ENCODE measurements at regions not wholly inside any gene's neighbourhood (a gene's known extent, or its start where the extent isn't known, plus 50 kb on each side); places are given as distances from the start of the nearest gene placed in this dataset.

DNA sequence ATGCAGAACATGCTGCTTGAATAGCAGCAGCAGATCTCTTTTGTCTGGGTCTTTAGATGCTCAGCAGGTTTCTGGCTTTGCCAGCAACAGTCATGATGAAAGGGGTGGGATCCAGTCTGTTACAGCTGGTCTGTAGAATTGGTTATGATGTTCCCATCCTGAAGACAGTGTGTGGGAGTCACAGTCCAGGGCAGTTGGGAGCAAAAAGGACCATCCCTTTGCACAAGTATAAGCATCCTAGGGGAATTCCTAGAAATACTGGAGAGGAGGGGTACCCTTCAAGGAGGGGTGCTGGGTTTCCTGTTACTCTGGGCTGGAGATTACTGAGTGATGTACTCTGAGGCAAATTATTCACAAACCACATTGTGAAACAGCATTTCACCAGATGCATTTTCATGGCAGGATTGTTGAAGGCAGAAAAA lies 119.9 kb upstream of the RND3 start:
- DNase-seq, result no peak

DNA sequence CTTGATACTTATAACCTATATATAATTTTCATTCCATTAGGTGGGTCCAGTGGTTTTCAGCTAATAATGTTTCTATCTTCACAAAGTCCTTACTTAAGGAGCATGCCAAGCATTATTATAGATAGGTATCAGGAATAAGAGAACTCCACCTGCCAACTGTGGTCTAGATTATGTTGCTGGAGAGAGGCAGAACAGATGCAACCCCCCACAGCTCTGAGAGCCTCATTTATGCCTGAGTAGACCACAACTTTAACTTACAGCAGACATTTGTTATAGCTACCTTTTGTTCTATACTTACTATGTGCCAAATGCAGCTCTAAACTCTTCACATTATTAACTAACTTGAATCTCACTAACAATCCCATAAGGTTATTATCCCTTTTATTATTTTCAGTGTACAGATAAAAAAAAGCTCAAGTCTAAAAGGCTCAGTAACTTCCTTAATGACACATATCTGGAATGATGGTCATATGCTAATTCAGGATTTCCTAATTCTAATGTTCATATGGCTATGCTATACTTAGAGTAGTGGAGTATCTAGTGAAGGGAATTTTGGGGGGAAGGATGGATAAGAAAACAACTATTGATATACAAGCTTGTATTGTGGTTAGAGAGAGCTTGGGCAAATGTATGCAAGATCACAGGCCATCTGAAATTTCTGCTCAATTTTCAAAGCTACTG lies 119.1 kb upstream of the RND3 start:
- peak; percentile 62 for DNase-seq

DNA sequence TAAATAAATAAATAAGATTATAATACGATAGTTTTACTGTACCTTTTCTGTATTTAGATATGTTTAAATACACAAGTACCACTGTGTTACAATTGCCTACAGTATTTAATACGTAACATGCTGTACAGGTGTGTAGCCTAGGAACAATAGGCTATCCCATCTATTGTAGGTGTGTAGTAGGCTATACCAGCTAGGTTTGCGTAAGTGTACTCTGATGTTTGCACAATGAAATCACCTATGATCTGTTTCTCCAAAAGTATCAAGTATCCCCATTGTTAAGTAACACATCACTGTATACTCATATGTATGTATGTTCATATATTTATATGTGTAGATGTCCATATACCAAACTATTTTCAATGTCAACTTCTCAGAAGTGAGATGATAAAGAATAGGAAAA lies 118.2 kb upstream of the RND3 start:
- DNase-seq, result no peak

DNA sequence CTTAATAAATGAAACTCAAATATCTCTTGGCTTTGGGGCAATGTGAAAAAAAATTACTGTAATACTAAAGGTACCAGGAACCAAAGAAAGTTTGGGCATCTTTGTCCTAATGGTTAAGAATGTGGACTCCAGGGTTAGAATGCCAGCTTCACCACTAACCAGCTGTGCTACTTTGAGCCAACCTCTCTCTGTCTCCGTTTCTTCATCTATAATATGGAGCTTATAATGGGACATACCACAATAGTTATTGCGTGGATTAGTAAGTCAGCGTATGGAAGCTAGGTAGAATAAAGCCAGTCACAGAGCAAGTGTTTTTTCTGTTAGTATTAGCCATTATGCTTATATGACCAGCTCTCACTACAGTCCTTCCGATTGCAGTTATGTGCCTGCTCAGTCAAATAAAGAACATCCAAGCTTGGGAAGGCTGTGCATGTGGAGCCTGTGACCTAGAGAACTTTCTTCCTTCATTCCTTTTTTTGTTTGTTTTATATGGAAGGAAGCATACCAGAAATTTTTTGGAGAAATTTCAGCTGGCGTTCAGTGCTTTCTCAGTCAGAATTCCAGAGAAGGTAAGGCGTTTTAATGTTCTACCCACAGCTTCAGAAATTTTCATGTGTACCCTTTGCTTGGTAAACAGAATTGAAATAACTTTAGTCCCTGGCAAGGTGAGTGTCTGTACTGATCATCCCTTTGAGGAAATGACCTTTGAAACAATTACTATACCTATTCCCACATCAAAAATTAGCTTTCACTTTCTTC lies 114.0 kb upstream of the RND3 start:
- no peak for DNase-seq

DNA sequence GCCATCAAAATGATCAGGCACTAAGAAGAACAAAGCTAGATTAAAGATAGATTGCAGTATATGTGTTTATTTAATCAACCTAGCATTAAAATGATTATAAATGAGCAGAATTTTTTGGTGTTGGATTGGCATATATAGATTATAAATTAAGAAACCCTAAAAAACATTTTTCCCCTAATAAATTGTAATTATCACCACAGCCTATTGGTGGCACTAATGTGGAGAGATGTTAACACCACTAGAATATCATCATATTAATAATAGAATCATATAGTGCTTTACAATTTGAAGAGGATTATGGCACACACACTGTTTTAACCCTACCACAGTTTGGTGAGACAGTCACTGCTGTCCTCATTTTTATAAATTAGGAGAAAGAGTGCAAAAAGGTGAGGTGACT lies 112.4 kb upstream of the RND3 start:
- no peak for DNase-seq

DNA sequence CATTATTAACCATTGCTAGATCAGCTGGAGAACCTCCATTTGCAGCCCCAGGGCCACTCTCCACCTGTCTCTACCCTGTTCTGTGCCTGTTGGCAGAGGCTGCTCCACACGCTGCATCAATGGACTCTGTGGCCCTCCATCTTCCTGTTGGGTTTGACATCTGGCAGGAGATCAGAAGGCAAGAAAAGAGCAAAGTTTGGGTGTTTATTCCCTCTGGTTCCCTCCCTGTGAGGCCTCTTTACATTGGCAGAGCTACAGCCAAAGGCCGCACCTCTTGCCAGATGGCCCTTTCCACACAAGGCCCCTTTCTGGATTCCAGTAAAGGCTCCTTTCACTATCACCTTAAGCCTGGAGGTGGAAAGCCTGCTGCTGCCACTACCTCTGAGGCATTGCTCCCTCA lies 110.9 kb upstream of the RND3 start:
- DNase-seq, result peak; percentile 67

DNA sequence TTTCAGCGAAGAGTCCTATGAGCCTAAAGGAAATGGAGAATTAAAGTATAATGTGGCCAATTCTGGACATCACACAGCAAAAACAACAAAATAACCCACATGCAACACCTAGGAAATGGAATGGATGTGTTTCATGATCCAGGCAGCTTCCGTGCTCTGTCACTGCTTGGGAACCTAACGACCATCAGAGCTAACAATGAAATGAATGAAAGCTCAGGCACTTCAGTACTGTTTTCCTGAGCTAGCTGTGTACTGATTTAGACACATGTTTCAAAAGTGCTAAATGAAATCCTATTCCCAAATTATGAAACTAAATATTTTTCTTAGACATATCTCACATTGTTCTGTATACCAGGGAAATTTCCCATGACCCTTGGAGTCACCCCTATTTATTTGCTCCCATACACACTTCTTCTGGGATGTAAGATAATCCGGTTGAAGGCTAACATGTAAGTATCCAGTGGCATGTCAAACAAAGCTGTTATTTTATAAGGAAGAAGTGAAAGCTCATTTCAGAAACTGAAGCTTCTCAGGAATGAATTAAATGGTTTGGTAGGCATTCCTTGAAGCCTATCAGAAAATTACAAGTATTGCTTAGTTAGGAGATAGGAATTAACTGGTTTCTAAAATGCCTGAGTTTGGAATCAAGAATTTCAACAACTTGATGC lies 108.5 kb upstream of the RND3 start:
- peak; percentile 44 for DNase-seq

DNA sequence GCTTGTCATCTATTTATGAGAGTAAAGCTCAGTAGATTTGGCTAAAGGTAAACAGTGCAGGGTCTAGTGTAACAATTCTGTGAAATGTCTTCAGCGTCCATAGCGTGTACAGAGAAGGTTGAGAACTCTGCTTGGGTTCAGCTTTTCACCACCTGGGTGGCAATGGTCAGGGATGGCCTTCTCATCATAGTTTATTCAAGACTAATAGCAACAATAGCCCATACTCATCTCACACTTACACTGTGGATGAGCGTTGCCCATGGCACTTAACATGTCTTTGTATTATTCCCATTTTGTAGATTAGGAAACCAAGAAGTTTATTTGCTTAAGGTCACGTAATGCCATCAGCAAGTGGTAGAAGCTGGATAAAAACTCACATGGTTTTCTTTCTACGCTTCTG lies 106.8 kb upstream of the RND3 start:
- DNase-seq, result no peak

DNA sequence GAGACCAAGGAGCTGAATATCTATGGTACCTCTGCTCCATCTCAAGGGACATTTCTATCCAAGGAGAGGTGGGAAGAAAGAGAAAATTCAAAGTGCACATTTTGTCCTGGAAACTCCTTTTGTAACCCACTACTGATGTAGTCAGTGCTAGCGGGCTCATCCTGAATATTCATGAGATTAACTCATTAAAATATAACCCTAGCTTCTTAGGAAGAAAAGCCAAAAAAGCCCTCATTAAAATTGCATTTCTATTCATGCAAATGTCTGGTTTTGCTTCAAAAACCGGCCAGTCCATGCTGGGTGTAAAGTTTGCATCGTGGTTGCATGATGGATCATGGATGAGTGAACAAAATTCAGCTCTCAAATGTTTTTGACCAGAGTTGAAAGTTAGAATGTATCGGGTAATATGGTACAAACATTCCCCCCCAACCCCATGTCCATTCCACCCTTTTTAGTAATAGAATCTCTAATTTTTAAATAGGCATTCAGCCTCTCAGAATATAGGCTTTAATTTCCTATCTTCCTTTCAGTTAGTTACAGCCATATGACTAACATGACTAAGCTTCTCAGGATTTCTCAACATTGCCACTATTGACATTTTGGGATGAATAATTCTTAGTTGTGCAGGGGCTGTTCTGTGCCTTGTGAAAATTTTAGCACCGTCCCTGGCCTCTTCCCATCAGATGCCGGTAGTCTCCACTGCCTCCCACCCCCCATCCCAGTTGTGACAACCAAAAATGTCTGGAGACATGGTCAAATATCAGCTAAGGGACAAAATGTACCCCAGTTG lies 104.2 kb upstream of the RND3 start:
- DNase-seq, result no peak

DNA sequence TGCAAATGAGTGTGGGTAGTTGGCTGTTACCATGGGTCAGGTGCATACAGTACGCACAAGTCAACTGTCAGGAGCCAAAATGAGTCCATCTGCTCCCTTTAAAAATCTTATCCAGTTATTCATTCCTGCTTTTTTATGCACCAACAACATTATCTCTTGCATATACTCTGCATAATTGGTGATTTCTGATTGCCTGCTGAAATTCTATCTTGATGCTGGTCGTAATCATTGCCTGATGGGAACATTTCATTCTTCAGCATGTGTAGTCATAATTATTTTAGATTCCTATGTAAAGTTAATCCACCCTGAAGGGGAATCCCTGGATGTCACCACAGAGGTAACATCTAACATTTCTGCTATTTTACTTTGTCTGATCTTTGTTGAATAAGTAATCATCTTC lies 102.2 kb upstream of the RND3 start:
- DNase-seq, result no peak

DNA sequence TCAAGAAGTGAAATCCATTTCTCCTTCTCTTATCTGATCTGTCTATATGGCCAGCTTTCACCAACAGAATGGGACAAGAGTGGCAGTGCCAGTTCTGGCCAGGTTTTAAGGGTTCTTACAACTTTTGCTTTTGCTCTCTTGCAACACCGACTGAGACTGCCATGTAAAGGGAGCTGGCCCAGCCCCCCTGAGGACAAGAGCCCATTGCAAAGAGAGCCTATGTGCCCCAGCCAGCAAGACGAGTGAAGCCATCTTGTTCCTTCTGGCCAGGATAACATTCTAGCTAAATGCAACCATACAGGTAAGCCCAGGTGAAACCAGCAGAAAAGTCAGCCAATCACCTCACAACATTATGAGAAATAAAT lies 101.0 kb upstream of the RND3 start:
- DNase-seq, result no peak

DNA sequence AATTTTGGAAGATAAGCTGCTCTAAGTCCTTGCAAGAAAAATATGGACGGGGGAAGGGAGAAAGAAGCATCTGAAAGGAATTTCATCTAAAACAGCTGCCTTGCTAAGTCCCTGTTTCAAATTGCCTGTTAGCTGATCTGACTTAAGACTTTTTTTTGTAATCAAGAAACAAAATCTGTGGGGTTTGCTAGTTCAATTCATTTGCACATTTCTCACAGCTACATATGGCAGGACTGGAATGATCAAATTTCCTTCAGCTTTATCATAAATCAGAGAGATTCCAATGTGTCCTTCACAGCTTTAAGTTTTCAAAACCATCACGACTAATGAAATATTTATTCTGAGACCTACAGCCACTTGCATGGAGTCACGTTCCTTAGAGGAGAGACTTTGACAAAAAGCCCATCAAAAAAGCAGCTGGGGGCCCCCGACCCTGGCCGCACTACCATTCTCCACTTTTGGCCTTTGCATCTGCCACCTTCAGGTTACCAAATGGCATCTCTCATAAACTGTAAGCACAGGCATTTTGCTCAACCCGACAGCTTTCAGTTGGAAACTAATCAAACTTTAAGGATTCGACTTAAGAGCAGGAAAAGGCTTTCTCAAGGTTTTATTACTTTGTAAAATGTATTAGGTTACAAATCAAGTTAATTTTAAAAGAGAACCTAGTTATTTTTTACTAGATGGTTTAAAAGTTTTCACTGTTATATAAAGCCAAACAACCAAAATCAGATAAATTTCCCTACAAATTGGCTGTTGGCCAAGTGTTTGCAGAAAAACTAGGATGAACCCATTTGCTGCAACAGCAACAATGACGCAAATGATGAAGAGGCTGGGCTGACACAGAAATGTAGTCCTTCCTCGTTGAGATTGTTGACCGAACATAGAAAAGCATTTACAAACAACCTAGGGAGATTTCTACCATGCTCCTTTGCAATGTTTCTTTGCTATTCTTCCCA lies 100.4 kb upstream of the RND3 start:
- DNase-seq, result peak; percentile 29

DNA sequence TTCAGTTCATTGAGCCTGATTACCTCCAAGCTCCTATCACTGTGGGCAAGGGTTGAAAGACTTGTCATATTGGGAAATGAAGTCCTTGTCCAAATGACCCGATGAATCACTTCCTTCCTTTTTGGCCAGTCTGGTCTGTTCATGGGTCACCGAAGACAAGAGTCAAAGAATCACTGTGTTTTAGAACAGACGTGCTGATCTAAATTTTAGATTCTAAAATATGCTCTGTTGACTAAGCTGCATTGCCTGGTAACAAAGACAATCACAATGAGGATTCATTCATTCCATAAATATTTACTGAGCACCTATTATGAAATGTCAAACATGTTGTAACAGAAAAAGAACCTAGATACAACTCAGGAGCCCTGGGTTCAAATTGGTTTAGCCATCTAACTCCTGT lies 99.4 kb upstream of the RND3 start:
- no peak for DNase-seq

DNA sequence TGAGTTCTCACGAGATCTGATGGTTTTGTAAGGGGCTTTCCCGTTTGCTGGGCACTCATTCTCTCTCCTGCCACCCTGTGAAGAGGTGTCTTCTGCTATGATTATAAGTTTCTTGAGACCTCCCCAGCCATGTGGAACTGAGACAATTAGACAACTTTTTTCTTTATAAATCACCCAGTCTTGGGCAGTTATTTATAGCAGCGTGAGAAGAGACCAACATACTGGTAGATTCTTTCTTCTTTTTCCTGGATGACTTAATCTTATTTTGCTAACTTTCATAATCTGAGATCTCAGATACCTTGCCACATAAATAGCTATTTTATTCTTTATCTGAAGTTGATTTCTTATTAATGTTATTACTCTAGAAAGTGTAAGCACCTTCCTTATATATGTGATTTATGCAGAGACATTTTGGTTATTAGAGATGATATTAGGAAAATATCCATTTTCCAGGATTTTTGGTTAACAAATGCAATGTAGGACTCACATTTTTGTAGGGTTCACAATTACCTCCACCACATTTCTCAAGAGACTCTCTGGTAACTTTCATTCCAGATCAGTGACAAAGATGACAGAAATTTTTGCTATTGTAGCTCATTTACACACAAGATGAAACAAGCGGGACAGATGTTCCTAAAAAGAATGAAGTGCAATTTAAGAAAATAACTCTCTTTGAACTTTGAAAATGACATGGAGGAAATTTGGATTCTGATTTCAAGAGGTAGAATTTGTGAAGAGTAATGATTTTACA lies 97.9 kb upstream of the RND3 start:
- DNase-seq, result no peak

DNA sequence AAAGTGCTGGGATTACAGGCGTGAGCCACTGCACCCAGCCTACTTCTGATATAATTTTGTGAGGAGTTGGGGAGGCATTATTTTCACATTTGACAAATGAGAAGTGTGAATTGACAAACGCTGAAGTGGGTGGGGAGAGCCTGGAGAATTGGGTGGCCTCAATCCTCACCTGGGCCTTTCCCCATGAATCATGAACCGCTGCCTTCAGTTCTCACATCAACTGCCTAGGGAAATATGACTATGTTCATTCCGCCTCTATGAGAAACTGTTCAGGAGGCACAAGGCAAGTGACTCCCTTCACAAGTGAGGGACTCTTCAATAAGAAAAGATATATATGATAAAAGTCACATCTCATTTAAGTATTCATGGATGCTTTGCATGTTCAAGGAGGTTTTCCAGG lies 96.6 kb upstream of the RND3 start:
- DNase-seq, result no peak

DNA sequence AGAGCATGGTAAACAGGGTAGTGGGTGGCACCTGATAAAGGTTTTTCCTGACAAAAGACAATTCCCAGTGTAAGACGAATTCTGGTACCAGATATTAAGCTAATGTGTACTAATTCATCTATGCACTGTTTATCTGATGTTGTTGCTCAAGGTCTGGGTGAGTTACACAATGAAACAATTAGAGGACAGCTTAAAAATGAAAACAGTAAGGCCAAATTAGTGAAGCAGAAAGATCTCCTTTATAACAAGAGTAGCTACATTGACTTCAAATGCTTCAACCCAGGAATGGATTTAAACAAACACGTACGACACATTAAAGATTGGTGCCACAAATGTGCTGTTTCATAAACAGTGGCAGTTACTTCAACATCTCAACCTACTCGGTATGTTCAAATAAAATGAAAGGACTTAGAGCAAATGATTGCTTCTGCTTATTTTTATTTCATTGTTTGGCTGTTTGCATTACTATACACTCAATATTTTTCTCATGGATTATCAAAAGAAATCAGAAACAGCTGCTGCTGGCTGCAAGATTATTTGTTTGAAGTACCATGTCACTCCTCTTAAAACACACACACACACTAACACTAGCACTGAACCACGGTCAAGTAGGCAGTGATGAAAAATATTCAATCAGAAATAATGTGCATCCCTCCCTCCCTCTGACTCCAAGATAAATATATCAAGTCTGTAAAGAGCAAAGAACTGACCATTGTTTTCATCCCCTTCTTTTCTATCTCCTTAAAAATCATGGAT lies 94.4 kb upstream of the RND3 start:
- no peak for DNase-seq

DNA sequence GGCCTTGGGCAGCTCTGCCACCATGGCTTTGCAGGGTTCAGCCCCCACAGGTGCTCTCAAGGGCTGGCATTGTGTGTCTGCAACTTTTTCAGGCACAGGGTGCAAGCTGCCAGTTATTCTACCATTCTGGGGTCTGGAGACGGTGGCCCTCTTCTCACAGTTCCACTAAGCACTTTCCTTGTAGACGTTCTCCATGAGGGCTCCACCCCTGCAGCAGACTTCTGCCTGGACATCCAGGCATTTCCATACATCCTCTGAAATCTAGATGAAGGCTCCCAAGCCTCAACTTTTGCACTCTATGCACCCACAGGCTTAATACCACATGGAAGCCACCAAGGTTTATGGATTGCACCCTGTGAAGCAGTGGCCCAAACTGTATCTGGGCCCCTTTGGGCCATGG lies 91.0 kb upstream of the RND3 start:
- no peak for DNase-seq

DNA sequence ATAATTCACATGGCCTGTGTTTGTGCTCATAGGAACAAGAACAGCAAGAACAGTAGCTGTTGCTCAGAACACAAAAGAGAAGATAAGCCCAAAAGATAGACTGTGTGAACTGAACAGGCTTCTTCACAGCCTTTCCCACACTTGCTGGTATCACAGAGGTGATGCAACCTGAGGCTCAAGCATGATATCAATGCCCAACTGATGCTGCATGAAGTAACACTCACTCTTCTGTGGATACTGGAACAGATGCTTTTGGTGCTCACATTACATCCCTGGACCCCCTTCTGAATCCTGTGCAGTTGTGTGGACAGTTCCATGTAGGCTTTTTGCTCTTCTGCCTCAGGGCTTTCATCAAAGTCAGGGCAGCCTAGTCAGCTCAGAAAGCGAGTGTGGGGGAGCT lies 88.4 kb upstream of the RND3 start:
- no peak for DNase-seq

DNA sequence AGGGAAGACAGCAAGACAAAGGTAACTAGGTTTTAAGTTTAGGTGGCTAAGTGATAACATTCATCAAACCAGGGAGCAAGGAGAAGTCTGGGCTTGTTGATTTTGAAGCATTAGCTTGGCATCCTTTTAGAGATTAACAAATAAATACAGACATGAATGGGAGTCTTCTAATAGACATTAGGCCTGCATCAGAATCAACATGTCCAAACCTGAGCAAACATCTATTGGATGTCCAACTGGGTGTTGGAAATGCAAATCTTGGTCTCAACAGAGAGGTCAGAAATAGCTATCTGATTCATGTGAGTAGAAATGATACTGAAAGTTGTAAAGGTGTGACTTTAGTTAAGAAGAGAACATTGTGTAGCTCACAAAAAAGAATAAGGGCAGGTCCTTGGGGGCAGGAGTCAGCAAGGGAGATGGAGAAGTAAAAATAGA lies 85.5 kb upstream of the RND3 start:
- no peak for DNase-seq

DNA sequence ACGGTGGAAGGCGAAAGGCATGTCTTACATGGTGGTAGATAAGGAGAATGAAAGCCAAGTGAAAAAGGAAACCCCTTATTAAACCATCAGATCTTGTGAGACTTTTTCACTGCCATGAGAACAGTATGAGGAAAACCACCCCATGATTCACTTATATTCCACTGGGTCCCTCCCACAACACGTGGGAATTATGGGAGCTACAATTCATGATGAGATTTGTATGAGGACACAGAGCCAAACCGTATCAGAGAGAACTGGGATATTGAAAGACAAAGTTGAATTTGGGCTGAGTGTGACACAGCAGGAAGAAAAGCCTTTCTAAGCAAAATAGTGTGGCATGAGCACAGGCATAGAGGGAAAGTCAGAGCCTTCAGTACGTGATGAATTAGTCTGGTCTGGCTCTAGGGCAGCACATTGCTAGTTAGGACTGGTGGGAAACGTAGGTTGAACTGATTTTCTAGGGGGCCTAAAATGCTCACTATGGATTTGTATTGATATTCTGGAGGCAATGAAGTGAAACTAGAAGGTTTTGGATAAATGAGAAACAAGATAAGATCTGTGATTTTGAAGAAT lies 84.8 kb upstream of the RND3 start:
- DNase-seq, result no peak
